GM18867 (cell line): ENCODE measurements at regions not wholly inside any gene's neighbourhood (a gene's known extent, or its start where the extent isn't known, plus 50 kb on each side); places are given as distances from the start of the nearest gene placed in this dataset.

Experiments
- ATAC-seq: cut with Tn5 transposase; IDR thresholded peaks from one replicate; pipeline ENCODE4 v1.9.1; 2021; ENCODE audit warnings: mild to moderate bottlenecking, moderate library complexity; ENCODE audit not compliant: unreplicated experiment

GRCh38 chr7:155213955-155214740 lies 83.5 kb upstream of the INSIG1 start:
- no peak for ATAC-seq

DNA sequence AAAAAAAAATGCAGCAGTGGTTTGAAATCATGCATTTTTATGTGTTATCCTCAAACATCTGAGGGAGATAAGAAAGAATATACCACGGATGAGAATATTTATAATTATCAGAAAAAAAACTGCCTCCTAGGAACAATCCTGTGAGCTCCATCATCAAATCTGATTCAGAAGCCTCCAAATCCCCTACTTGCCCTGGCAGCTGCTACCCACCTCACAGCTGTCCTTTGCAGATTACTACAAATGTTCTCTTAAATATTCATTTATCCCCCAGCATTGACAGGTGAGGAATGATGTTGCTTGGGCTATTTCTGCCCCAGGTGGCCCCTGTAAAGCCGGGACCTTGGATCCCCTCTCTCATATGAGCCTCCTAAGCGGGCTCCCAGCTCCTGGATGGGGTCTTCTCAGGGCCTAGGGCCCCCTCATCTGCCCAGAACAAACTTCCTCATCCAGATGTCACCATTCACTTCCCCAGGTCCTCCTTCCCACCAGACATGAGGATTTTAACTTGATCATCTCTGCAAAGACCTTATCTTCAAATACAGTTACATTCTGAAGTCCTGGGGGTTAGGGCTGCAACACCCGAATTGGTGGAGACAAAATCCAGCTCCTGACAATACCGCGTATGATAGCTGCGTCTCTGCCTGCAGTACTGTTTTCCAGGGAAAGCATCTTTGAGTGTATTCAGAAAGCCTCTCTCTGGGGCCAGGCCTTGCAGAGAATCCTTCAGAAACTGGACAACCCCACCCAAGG lies 81.9 kb upstream of the INSIG1 start:
- no peak for ATAC-seq

DNA sequence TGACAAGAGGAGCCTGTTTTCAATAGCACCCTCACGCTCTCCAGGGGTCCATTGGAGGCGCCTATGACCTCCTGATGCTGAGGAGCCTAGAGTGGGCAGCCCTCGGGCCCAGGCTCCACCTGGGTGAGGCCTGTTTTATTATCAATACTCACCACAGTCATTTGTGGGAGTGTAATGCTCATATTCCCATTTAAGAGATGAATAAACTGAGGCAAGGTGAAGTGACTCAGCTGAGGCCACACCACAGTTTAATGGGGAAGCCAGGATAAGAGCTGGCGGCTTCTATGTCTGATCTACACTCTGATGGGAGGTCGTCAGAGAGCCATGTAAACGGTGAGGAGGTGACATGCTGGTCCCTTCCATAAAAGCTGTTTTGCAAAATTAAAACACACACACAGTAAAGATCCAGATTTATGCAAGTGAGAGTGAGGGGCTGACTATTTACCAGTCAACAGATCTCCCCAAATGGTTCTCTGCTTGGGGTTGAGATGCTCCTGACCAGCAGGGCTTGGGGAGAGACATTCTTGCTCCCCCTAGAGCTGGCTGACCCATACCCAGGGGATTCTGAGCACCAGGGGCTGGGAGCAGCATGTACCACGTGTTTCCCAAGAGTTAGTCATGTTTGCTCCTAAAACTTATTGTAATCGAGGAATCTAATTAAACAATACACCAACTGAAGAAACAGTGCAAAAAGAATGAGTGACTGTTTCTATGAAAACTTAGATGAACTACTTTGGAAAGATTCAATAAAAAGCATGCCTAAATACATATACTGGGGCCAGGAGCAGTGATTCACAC lies 81.0 kb upstream of the INSIG1 start:
- ATAC-seq, result no peak

DNA sequence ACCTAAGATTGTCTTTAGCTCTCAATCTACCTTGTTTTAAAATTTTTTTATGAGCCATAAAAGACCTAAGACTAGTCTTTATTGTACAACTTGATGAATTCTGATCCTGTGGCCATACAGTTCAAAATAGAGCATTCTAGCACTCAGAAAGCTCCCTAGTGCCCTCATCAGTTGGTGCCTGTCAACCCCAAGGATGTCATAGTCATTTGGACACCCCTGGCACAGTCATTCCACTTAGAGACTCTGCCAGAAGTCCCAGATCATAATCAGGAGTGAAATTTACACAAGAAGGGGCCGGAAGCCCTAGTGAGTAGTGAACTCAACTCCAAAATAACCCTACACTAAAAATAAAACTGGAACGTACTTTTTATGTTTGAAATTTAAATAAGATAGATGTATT lies 80.0 kb upstream of the INSIG1 start:
- ATAC-seq, result no peak

DNA sequence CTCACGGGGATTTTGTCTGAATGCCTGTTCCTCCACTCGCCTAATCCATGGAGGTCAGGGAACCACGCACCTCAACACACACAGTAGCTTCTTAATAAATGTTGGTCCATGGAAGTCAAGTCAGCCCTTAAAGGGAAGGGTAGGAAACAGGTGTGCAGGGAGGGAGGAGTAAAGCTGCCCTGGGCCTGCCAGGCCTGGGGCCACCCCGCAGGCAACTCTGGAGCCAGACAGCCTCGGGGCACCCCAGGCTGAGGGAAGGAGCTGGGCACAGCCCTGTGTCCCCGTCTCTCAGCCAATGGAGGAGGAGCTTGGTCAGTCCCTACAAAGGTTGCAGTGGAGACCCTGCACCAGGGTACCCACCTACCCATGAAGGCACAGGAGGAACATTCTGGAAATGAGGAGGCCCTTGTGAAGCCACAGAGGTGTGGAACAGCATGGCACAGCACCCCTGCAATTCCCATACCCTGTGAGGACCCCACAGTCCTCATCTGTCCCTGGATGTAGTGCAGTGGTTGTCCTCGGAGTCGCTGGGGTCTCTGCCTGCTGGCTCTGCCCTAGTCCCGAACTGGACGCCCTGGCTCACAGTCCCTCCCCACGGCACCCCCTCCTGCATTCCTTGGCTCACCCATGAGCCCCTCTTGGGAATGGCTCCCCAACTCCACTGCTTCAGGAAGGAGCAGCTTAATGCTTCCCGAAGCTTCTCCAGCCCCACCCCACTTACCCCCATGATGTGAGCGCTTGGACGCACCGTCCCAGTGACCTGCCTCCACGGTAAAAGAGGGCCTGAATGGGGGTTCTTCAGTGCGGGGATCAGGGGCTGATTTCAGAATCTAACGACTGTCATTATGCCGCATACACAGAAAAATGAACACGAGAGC lies 79.2 kb upstream of the INSIG1 start:
- ATAC-seq, result no peak

DNA sequence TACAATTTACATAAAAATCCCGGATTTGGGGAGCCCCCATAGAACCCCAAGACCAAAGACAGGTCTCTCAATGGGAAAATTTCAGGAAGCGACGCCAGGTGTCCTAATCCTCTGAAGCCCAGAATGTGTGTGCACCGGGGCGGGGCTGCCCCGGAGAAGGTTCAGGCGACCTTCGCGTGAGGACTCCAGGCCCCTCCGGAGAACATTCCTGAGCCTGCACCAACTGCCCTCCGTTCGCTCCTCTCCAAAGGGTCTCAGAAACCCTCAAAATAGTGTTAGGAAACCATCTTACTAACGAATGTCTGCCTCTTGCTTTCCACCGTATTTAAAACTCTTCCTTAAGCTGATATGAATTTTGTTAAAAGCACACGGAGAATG lies 78.5 kb upstream of the INSIG1 start:
- no peak for ATAC-seq

DNA sequence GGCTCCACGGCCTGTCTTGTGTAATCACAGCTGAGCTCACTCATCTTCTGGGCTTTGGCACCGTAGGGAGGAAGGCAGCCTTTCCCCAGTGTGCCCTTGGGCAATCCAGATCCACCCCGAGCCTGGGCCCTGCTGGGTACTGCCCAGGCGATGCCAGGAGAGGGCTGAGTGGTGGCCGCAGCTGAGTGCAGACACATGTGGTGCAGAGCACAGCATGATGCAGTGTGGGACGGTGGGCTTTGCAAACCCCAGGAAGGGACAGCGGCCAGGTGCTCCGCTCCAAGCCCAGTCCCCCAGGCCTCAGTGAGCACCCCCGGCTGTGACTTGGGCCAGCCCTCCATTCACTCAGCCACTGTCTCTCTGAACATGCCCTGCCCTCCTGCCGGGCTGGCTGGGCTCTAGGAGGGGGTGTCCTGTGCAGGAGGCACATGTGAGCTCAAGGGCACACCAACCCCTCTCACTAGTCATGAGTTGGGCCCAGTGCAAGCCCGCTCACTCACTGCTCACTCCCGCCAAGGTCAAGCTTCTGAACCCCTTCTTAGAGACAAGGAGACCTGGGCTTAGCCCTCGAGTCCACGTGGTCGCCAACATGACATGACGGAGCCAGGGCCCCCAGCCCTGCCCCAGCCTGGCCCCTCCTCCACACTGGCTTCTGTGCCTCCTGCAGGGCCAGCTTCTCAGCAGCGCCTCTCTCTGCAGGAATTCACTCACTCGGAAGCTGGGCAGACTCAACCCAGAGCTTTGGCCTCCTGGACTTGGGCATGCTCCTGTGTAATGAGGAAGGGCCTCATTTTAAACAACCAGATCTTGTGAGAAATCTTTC lies 77.5 kb upstream of the INSIG1 start:
- ATAC-seq, result no peak

DNA sequence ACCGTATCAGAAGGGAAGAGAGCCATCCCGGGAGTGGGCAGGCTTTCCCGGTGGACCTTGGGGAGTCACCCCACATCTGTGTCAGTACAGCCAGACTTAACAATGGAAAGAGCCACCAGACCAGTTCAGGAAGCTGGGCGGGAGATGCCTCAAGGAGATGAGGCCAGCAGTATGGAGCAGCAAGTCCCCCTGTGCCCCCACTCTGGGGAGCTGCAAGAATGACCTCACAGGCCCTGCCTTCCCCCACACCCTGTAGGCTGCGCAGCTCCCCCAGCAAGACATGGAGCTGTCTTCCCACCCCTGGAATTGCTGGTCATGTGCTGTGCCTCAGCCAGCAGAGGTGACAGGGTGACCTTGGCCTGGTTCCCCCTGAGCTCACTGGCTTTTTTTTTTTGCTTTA lies 76.8 kb upstream of the INSIG1 start:
- ATAC-seq, result no peak

- no peak for ATAC-seq
Measured at GRCh38 chr7:155221547-155221946, 76.1 kb upstream of the INSIG1 start.

- no peak for ATAC-seq
Measured at GRCh38 chr7:155222061-155222460, 75.6 kb upstream of the INSIG1 start.

DNA sequence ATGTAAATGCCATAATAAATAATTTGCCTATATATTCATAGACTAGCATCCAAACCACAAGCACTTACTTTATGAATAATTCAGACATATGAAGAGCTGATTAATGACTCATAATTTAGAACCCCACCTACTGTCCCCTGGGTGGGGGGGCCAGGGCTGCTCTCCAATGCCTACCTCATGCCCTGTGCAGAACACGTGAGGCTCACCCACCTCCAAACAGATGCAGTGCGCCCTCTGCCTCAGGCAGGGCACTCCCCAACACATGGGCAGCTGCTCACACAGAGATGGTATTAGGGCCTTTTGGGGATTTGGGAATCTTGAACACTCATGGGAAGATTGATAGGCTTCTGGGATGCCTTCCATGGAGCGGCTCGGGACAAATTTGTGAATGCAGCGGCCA lies 75.1 kb upstream of the INSIG1 start:
- no peak for ATAC-seq

DNA sequence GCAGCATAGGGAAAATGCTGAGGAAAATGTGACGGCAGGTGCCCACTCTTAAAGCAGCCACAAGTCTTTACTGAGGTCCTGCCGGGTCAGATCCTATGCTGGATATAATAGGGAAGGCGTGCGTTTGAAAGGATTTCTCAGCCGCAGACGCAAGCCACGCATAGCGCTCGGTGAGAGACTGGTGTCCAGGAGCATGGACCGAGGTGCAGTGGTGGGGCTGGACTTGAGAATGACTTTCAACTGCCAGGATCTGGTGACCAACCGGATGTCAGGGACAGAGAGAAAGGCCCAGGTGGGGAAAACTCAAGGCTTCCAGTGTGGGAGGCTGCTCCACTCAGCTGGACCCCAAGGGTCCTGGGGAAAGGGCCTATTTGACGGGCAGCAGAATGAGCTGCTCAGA lies 74.7 kb upstream of the INSIG1 start:
- no peak for ATAC-seq

GRCh38 chr7:155223503-155223902 lies 74.2 kb upstream of the INSIG1 start:
- ATAC-seq, result no peak

DNA sequence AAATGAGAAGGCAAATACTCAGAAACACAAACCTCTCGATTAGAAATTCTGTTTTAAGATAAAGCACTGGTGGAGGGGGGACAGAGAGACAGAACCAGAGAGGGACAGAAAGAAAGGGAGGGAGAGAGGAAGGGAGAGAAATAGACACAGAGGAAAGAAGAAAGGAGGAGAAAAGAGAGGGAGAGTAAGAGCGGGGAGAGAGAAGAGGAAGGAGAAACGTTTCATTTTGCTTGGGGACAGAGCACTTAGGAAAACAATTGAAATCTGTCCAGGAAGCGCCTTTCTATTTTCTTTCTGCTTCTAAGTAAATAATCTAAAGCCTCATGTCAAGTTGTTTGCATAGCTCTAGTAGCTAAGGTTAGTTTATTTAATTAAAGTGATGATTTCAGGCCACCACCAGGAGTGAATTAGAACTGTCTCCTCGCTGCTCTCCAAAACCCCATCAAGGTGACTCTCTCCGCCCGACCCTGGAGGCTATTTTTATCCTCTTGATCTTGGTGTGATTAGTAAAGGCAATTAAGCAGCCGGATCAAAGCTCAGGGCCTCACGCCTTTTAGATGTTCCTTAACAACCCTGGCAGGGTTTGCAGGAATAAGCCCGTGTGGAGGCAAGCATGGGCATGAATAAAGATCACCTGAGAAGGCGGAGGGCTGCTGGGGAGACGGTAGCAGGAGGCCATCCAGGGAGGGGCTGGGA lies 73.4 kb upstream of the INSIG1 start:
- ATAC-seq, result no peak

GRCh38 chr7:155225095-155225494 lies 72.6 kb upstream of the INSIG1 start:
- no peak for ATAC-seq

DNA sequence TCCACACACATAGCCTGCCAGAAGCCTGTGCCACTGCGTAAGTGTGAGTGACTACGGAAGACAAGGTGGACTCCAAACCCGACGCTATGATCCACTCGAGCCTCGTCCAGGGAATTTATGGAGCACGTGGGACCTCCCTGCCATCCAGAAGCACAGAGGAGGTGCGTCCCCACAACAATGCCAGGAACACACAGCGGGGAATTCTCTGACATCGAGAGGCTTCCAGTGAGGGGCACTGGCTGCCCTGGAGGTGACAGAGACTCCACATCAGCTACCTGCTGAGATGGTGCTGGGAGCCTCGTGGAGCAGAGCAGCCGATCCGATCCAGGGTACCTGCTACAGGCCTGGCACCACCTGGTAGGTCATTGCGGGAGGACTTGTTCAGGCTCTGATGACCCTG lies 72.2 kb upstream of the INSIG1 start:
- no peak for ATAC-seq

- ATAC-seq, result no peak
Measured at GRCh38 chr7:155226261-155227003, 71.2 kb upstream of the INSIG1 start.

- no peak for ATAC-seq
Measured at GRCh38 chr7:155227004-155227787, 70.5 kb upstream of the INSIG1 start.
